ENCODE measurements at regions not wholly inside any gene's neighbourhood (a gene's known extent, or its start where the extent isn't known, plus 50 kb on each side); places are given as distances from the start of the nearest gene placed in this dataset.

- no peak for TF ChIP-seq CTCF (IDR thresholded peaks at IDR 0.05)
- Histone ChIP-seq H3K36me3 (no peaks in the 10 kb centered on the region), H3K27me3 (no peaks in the 10 kb centered on the region), H3K9me3 (peaks cover 0 to 9% (median 0%) of the 10 kb centered on the region in 11 donors), H3K27ac (no peak overlapping the region), H3K4me1 (peaks cover 0 to 23% (median 10%) of the 10 kb centered on the region in 9 donors), H3K4me3 (no peak overlapping the region)
- WGBS, 2 donors, result 91 to 94% methylated on average over 1 of the region's 1 CpG
- no peak for DNase-seq
- intact Hi-C loops (cut with DNase I), result no loop called here
- ATAC-seq, result no peak
Observed at GRCh38 chr6:113169484-113169883, 687.7 kb upstream of the MARCKS start.

GRCh38 chr6:113170454-113170853 is 686.7 kb upstream of the MARCKS start:
- TF ChIP-seq CTCF (IDR thresholded peaks at IDR 0.05), result no peak
- Histone ChIP-seq H3K27ac (no peak overlapping the region), H3K27me3 (no peaks in the 10 kb centered on the region), H3K4me1 (peaks cover 0 to 23% (median 10%) of the 10 kb centered on the region in 9 donors), H3K36me3 (no peaks in the 10 kb centered on the region), H3K4me3 (no peak overlapping the region), H3K9me3 (peaks cover 0 to 9% (median 0%) of the 10 kb centered on the region in 11 donors)
- 89 to 96% methylated on average over 1 of the region's 1 CpG for WGBS, 2 donors
- intact Hi-C loops (cut with DNase I), result no loop called here
- no peak for ATAC-seq
- no peak for DNase-seq

GRCh38 chr6:113171882-113172281 is 685.3 kb upstream of the MARCKS start:
- ATAC-seq, result peak in 1 of 8 donors; percentile 43
- peaks cover 0 to 23% (median 10%) of the 10 kb centered on the region in 9 donors for H3K4me1 ChIP-seq
- no peaks in the 10 kb centered on the region for H3K36me3 ChIP-seq
- no peaks in the 10 kb centered on the region for H3K27me3 ChIP-seq
- peaks cover 0 to 9% (median 0%) of the 10 kb centered on the region in 11 donors for H3K9me3 ChIP-seq
- 61 to 67% methylated on average over 3 of the region's 3 CpGs for WGBS, 2 donors
- TF ChIP-seq CTCF (IDR thresholded peaks at IDR 0.05), result no peak
- intact Hi-C loops (cut with DNase I), result no loop called here
- H3K27ac ChIP-seq, result peak overlapping the region in 3 of 10 donors; percentile 13 to 52 (median 25)
- DNase-seq, result no peak
- no peak overlapping the region for H3K4me3 ChIP-seq

- DNase-seq, result peak; percentile 18 to 61
- peak overlapping the region in 6 of 10 donors; percentile 13 to 52 (median 44) for H3K27ac ChIP-seq
Observed at GRCh38 chr6:113172531-113172966, 684.6 kb upstream of the MARCKS start.

More at GRCh38 chr6:113172531-113172966, 684.6 kb upstream of the MARCKS start:
- H3K9me3 ChIP-seq, result peaks cover 0 to 9% (median 0%) of the 10 kb centered on the region in 11 donors
- TF ChIP-seq CTCF (IDR thresholded peaks at IDR 0.05), result no peak
- no peak overlapping the region for H3K4me3 ChIP-seq
- no peaks in the 10 kb centered on the region for H3K36me3 ChIP-seq
- WGBS, 2 donors, result 18 to 41% methylated on average over 2 of the region's 2 CpGs
- ATAC-seq, result peak; percentile 81 to 97 (median 94)
- H3K4me1 ChIP-seq, result peaks cover 0 to 23% (median 10%) of the 10 kb centered on the region in 9 donors
- intact Hi-C loops (cut with DNase I), result no loop called here
- no peaks in the 10 kb centered on the region for H3K27me3 ChIP-seq
